IMR-90 (cell line): ENCODE measurements at regions not wholly inside any gene's neighbourhood (a gene's known extent, or its start where the extent isn't known, plus 50 kb on each side); places are given as distances from the start of the nearest gene placed in this dataset.

Source experiments
- ATAC-seq: fragments of 200-7000 bp; cut with Tn5 transposase; 2 replicates; pipeline ENCODE4 v1.9.1; 2020; ENCODE audit warnings: low read depth, mild to moderate bottlenecking, moderate library complexity
- BruUV-seq: library from RNA; stranded (reverse); fragments of 400-500 nt; replicated peaks from 2 replicates; lab custom pipeline; 2021; lab: Mats Ljungman, UMichigan
- CTCF ChIA-PET: fragments of 300-600 bp; formaldehyde crosslinking; extraction: SDS; loops from one replicate; lab custom pipeline; 2021; ENCODE audit warnings: antibody characterized with exemption; lab: Yijun Ruan, JAX
- POLR2A ChIA-PET: fragments of 300-600 bp; sonication (Branson Sonifier 250); formaldehyde crosslinking; loops from one replicate; lab custom pipeline; 2022; ENCODE audit warnings: antibody characterized with exemption; ENCODE audit not compliant: unreplicated experiment; lab: Charles Lee
- DNase-seq: peaks from one replicate; pipeline ENCODE4 v3.0.0; 2013
- H2AFZ ChIP-seq: replicated peaks from 2 replicates; pipeline ENCODE3; 2013; ENCODE audit warnings: low read length, mild to moderate bottlenecking; ENCODE audit not compliant: poor library complexity
- H2AK5ac ChIP-seq: 2 replicates; pipeline ENCODE4 v1.6.1; 2013; ENCODE audit warnings: low read depth, low read length, inconsistent platforms
- H2AK9ac ChIP-seq: replicated peaks from 2 replicates; pipeline ENCODE3; 2013; ENCODE audit warnings: mild to moderate bottlenecking, low read depth, low read length, moderate library complexity; ENCODE audit not compliant: poor library complexity
- H2BK120ac ChIP-seq: 2 replicates; pipeline ENCODE4 v1.6.1; 2013; ENCODE audit warnings: low read depth, low read length, inconsistent platforms
- H2BK15ac ChIP-seq: 3 replicates; pipeline ENCODE4 v1.6.1; 2013; ENCODE audit warnings: low read depth, low read length, inconsistent platforms
- H2BK20ac ChIP-seq: 2 replicates; pipeline ENCODE4 v1.6.1; 2013; ENCODE audit warnings: low read depth, mild to moderate bottlenecking, inconsistent platforms, low read length, moderate library complexity
- H2BK5ac ChIP-seq: 2 replicates; pipeline ENCODE4 v1.6.1; 2013; ENCODE audit warnings: mild to moderate bottlenecking, low read depth, low read length, inconsistent platforms; ENCODE audit not compliant: poor library complexity, severe bottlenecking
- H3K14ac ChIP-seq: replicated peaks from 2 replicates; pipeline ENCODE4 v1.6.1; 2013; ENCODE audit warnings: low read depth, low read length, inconsistent platforms
- H3K18ac ChIP-seq: 2 replicates; pipeline ENCODE4 v1.6.1; 2013; ENCODE audit warnings: low read depth, low read length, control low read depth
- H3K23ac ChIP-seq: 2 replicates; pipeline ENCODE4 v1.6.1; 2013; ENCODE audit warnings: low read depth, low read length, inconsistent platforms
- H3K27ac ChIP-seq: 2 replicates; pipeline ENCODE4 v1.5.1; 2013; ENCODE audit warnings: mild to moderate bottlenecking, control low read depth, low read length; ENCODE audit not compliant: insufficient read depth
- H3K27me3 ChIP-seq: 2 replicates; pipeline ENCODE4 v1.6.1; 2013; ENCODE audit warnings: low read length; ENCODE audit not compliant: control insufficient read depth, insufficient read depth
- H3K36me3 ChIP-seq: 2 replicates; pipeline ENCODE4 v1.6.1; 2013; ENCODE audit warnings: low read length, mixed read lengths; ENCODE audit not compliant: control insufficient read depth, insufficient read depth
- H3K4ac ChIP-seq: 2 replicates; pipeline ENCODE4 v1.6.1; 2013; ENCODE audit warnings: low read depth, low read length, inconsistent platforms
- H3K4me1 ChIP-seq: 2 replicates; pipeline ENCODE4 v1.6.1; 2013; ENCODE audit warnings: low read length, mixed read lengths; ENCODE audit not compliant: control insufficient read depth, insufficient read depth
- H3K4me2 ChIP-seq: 2 replicates; pipeline ENCODE4 v1.6.1; 2013; ENCODE audit warnings: low read depth, mild to moderate bottlenecking, control low read depth, low read length, moderate library complexity
- H3K4me3 ChIP-seq: 2 replicates; pipeline ENCODE4 v1.5.1; 2013; ENCODE audit warnings: low read depth, mild to moderate bottlenecking, control low read depth, low read length, moderate library complexity; ENCODE audit not compliant: insufficient read depth
- H3K56ac ChIP-seq: 2 replicates; pipeline ENCODE4 v1.6.1; 2013; ENCODE audit warnings: low read length, inconsistent platforms; ENCODE audit not compliant: insufficient read depth; ENCODE audit errors: extremely low read depth
- H3K79me1 ChIP-seq, 2 experiments: 2 replicates each; pipeline ENCODE4 v1.6.1; 2013; ENCODE audit warnings: low read length in 2 of 2, inconsistent platforms in 1 of 2, low read depth in 1 of 2
- H3K9ac ChIP-seq: 2 replicates; pipeline ENCODE4 v1.6.1; 2013; ENCODE audit warnings: low read depth, low read length, control low read depth
- H3K9me1 ChIP-seq: 2 replicates; pipeline ENCODE4 v1.6.1; 2013; ENCODE audit warnings: low read length, inconsistent platforms; ENCODE audit not compliant: insufficient read depth
- H3K9me3 ChIP-seq: 2 replicates; pipeline ENCODE4 v1.6.1; 2013; ENCODE audit warnings: low read length; ENCODE audit not compliant: control insufficient read depth, insufficient read depth
- H4K20me1 ChIP-seq: 2 replicates; pipeline ENCODE4 v1.6.1; 2013; ENCODE audit warnings: low read length, inconsistent platforms; ENCODE audit not compliant: insufficient read depth
- H4K5ac ChIP-seq: 2 replicates; pipeline ENCODE4 v1.6.1; 2013; ENCODE audit warnings: mild to moderate bottlenecking, low read depth, low read length, control low read depth
- H4K8ac ChIP-seq, 2 experiments: 2 replicates each; pipeline ENCODE4 v1.6.1; 2013; ENCODE audit warnings: low read depth in 2 of 2, low read length in 2 of 2, control low read depth in 1 of 2, inconsistent platforms in 1 of 2
- H4K91ac ChIP-seq: 2 replicates; pipeline ENCODE4 v1.6.1; 2013; ENCODE audit warnings: low read depth, low read length, inconsistent platforms; ENCODE audit not compliant: insufficient read depth
- CEBPB ChIP-seq: IDR thresholded peaks from 2 replicates; pipeline ENCODE4 v1.6.1; 2012; ENCODE audit warnings: low read depth, low read length, improper control_type of control experiment
- CTCF ChIP-seq: conservative IDR thresholded peaks from 2 replicates; pipeline ENCODE4 v1.5.1; 2012; ENCODE audit warnings: mild to moderate bottlenecking, low read depth, low read length, improper control_type of control experiment
- dilution Hi-C: fragments of 300-500 bp; cut with HindIII; formaldehyde crosslinking; loops from one replicate; pipeline ENCODE4 v1.14.3; 2018; ENCODE audit warnings: low sequenced_read_pairs; ENCODE audit not compliant: unreplicated experiment
- in situ Hi-C: fragments of 300-500 bp; cut with MboI; formaldehyde crosslinking; loops from 3 replicates; pipeline ENCODE4 v1.14.3; 2019; ENCODE audit warnings: low sequenced_read_pairs, inconsistent platforms, mixed read lengths
- intact Hi-C: fragments of 100-400 bp; cut with micrococcal nuclease; formaldehyde crosslinking; loops from 2 replicates; pipeline ENCODE4 v1.10.0; 2022

GRCh38 chr18:1353025-1353424 lies 448.4 kb downstream of the ADCYAP1 start:
- BruUV-seq: no TSS peak
- H2BK20ac ChIP-seq: no peak overlapping the region
- H4K5ac ChIP-seq: no peak overlapping the region
- in situ Hi-C loops: no loop called here
- DNase-seq: no peak
- H2AFZ ChIP-seq: no peak overlapping the region
- no peak overlapping the region for H3K18ac ChIP-seq
- H3K36me3 ChIP-seq: no peaks in the 10 kb centered on the region
- no peak overlapping the region for H2BK15ac ChIP-seq
- H2AK9ac ChIP-seq: no peak overlapping the region
- intact Hi-C loops: no loop called here
- no peak overlapping the region for H3K23ac ChIP-seq
- no peaks in the 10 kb centered on the region for H3K9me1 ChIP-seq
- no peaks in the 10 kb centered on the region for H3K27me3 ChIP-seq
- ChIA-PET CTCF (no interaction called here), POLR2A (interaction anchor here (0.6 kb wide), 1 partner anchor 46 kb away, joined by 3 read pairs; no protein-coding TSS in a partner anchor)
- no peak for ATAC-seq
- no peak overlapping the region for H2BK5ac ChIP-seq
- H3K14ac ChIP-seq: no peak overlapping the region
- no peak for TF ChIP-seq CTCF
- TF ChIP-seq CEBPB: 0 out of 2 replicates have a peak, but pooled peaks have one; percentile 4
- no peaks in the 10 kb centered on the region for H3K79me1 ChIP-seq
- no peak overlapping the region for H3K4me3 ChIP-seq
- H2AK5ac ChIP-seq: no peak overlapping the region
- H3K4me2 ChIP-seq: no peak overlapping the region
- no peak overlapping the region for H2BK120ac ChIP-seq
- dilution Hi-C loops: no loop called here
- H3K4me1 ChIP-seq: no peaks in the 10 kb centered on the region
- H3K9me3 ChIP-seq: peaks cover 7% of the 10 kb centered on the region; the same call in 1 of the 2 replicates
- H3K27ac ChIP-seq: no peak overlapping the region
- H4K8ac ChIP-seq: no peak overlapping the region
- H3K4ac ChIP-seq: no peak overlapping the region
- H3K9ac ChIP-seq: no peak overlapping the region
- H4K20me1 ChIP-seq: no peaks in the 10 kb centered on the region
- no peak overlapping the region for H3K56ac ChIP-seq
- H4K91ac ChIP-seq: no peak overlapping the region
